Endothelial cell of umbilical vein (primary cell): ENCODE measurements at regions not wholly inside any gene's neighbourhood (a gene's known extent, or its start where the extent isn't known, plus 50 kb on each side); places are given as distances from the start of the nearest gene placed in this dataset.

Experiments
- BruUV-seq: library from RNA; stranded (reverse); fragments of 400-500 nt; replicated peaks from 2 replicates; lab custom pipeline; 2021; lab: Mats Ljungman, UMichigan
- CTCF ChIA-PET: fragments of 300-600, 350-600 bp; sonication (Branson Sonifier 250); formaldehyde crosslinking; loops from one replicate; lab custom pipeline; 2021; ENCODE audit warnings: antibody characterized with exemption, inconsistent platforms; lab: Charles Lee
- POLR2A ChIA-PET: fragments of 300-600, 350-600 bp; sonication (Branson Sonifier 250); formaldehyde crosslinking; loops from one replicate; lab custom pipeline; 2021; ENCODE audit warnings: antibody characterized with exemption, inconsistent platforms; lab: Charles Lee
- DNase-seq: peaks from one replicate; pipeline ENCODE4 v3.0.0-alpha.2; 2011; ENCODE audit warnings: low read depth, low spot score
- FAIRE-seq: peaks from 2 replicates; lab custom pipeline; 2011; peaks lifted over from hg19 to GRCh38; lab: Jason Lieb, UNC
- H2AFZ ChIP-seq: 2 replicates; pipeline ENCODE4 v1.6.0; 2012; ENCODE audit warnings: low read depth, low read length, control low read depth, inconsistent platforms
- H3K27ac ChIP-seq: 2 replicates; pipeline ENCODE4 v1.5.1; 2011; ENCODE audit warnings: low read depth, mild to moderate bottlenecking, control low read depth, low read length, moderate library complexity; ENCODE audit not compliant: insufficient read depth
- H3K27me3 ChIP-seq, 2 experiments: 2 replicates each; pipeline versions ENCODE4 v1.6.0 to v1.6.1; 2011; ENCODE audit warnings: low read length in 2 of 2, mixed read lengths in 1 of 2; ENCODE audit not compliant: control insufficient read depth in 2 of 2, insufficient read depth in 2 of 2
- H3K36me3 ChIP-seq, 2 experiments: 2 replicates in 1 of 2; 3 replicates in 1 of 2; pipeline ENCODE4 v1.5.1; 2011; ENCODE audit warnings: low read length in 2 of 2, mild to moderate bottlenecking in 1 of 2, moderate library complexity in 1 of 2; ENCODE audit not compliant: control insufficient read depth in 2 of 2, insufficient read depth in 2 of 2; ENCODE audit errors: extremely low read depth in 1 of 2
- H3K4me1 ChIP-seq: 3 replicates; pipeline ENCODE4 v1.5.1; 2011; ENCODE audit warnings: mild to moderate bottlenecking, low read length; ENCODE audit not compliant: control insufficient read depth, insufficient read depth; ENCODE audit errors: extremely low read depth
- H3K4me2 ChIP-seq: 2 replicates; pipeline ENCODE4 v1.6.1; 2011; ENCODE audit warnings: low read length, control low read depth, mixed read lengths; ENCODE audit not compliant: insufficient read depth
- H3K4me3 ChIP-seq, 3 experiments: fragments of 200-600 bp in 1 of 3; sonication (generic), shearing (Covaris generic) in 1 of 3; replicated peaks in 1 of 3; 2 replicates each; pipeline ENCODE4 v1.5.1; 2011 to 2016; ENCODE audit warnings: control low read depth in 3 of 3, low read length in 3 of 3, mild to moderate bottlenecking in 2 of 3, inconsistent platforms in 1 of 3, low read depth in 1 of 3, moderate library complexity in 1 of 3; ENCODE audit not compliant: insufficient read depth in 1 of 3
- H3K79me2 ChIP-seq: 2 replicates; pipeline ENCODE4 v1.6.0; 2012; ENCODE audit warnings: low read length, inconsistent platforms; ENCODE audit not compliant: control insufficient read depth, insufficient read depth
- H3K9ac ChIP-seq: replicated peaks from 2 replicates; pipeline ENCODE3; 2011; ENCODE audit warnings: low read length, control low read depth; ENCODE audit not compliant: insufficient read depth; ENCODE audit errors: extremely low read depth
- H3K9me1 ChIP-seq: replicated peaks from 3 replicates; pipeline ENCODE4 v1.6.0; 2011; ENCODE audit warnings: mild to moderate bottlenecking, low read length; ENCODE audit not compliant: control insufficient read depth, insufficient read depth; ENCODE audit errors: extremely low read depth
- H3K9me3 ChIP-seq: replicated peaks from 2 replicates; pipeline ENCODE4 v1.5.1; 2012; ENCODE audit warnings: low read length, inconsistent platforms; ENCODE audit not compliant: control insufficient read depth, insufficient read depth
- H4K20me1 ChIP-seq: replicated peaks from 2 replicates; pipeline ENCODE3; 2011; ENCODE audit warnings: mild to moderate bottlenecking, low read length; ENCODE audit not compliant: control insufficient read depth, insufficient read depth; ENCODE audit errors: extremely low read depth
- EZH2 ChIP-seq: IDR thresholded peaks from 2 replicates; pipeline ENCODE4 v1.6.1; 2012; ENCODE audit warnings: borderline replicate concordance, low read depth, mild to moderate bottlenecking, moderate library complexity, low read length, inconsistent platforms; ENCODE audit not compliant: severe bottlenecking
- FOS ChIP-seq: IDR thresholded peaks from 2 replicates; pipeline ENCODE4 v1.6.1; 2011; ENCODE audit warnings: mild to moderate bottlenecking, low read length, moderate library complexity, borderline replicate concordance; ENCODE audit not compliant: insufficient read depth
- GATA2 ChIP-seq: IDR thresholded peaks from 2 replicates; pipeline ENCODE4 v1.7.0; 2011; ENCODE audit warnings: low read depth, mild to moderate bottlenecking, moderate library complexity, mixed read lengths, low read length; ENCODE audit not compliant: insufficient read length, insufficient read depth
- JUN ChIP-seq: IDR thresholded peaks from 2 replicates; pipeline ENCODE4 v1.6.1; 2011; ENCODE audit warnings: borderline replicate concordance, low read depth; ENCODE audit not compliant: insufficient read length, insufficient read depth
- MYC ChIP-seq: IDR thresholded peaks from one replicate; pipeline ENCODE4 v1.6.1; 2011; ENCODE audit warnings: mild to moderate bottlenecking, low read depth, low read length
- POLR2A ChIP-seq: IDR thresholded peaks from 2 replicates; pipeline ENCODE4 v1.6.1; 2012; ENCODE audit warnings: low read depth, mild to moderate bottlenecking, control low read depth, low read length
- POLR2AphosphoS5 ChIP-seq: IDR thresholded peaks from 2 replicates; pipeline ENCODE4 v1.6.1; 2012; ENCODE audit warnings: low read depth, mild to moderate bottlenecking, control low read depth, low read length, moderate library complexity; ENCODE audit not compliant: insufficient read depth
- dilution Hi-C: fragments of 300-500 bp; cut with MboI; formaldehyde crosslinking; loops from one replicate; pipeline ENCODE4 v1.15.0; 2019; ENCODE audit warnings: low sequenced_read_pairs; ENCODE audit not compliant: extremely low pct_ligation_motif_present
- intact Hi-C: fragments of 100-400 bp; cut with micrococcal nuclease; formaldehyde crosslinking; loops from one replicate; pipeline ENCODE4 v1.10.0; 2022
- TF ChIP-seq, protein P1 (sequence below), 2 donors: IDR thresholded peaks; 1 replicate in 1 of 2; 2 replicates in 1 of 2; pipeline ENCODE4 v1.5.1; 2011; ENCODE audit warnings: low read length in 2 of 2, mild to moderate bottlenecking in 2 of 2, moderate library complexity in 2 of 2, control low read depth in 1 of 2, inconsistent platforms in 1 of 2, low read depth in 1 of 2; ENCODE audit not compliant: insufficient read depth in 1 of 2; ENCODE audit errors: extremely low read depth in 1 of 2
- TF ChIP-seq, protein P2 (sequence below): IDR thresholded peaks from 2 replicates; pipeline ENCODE4 v1.6.1; 2011; ENCODE audit not compliant: insufficient read depth, insufficient read length

DNA sequence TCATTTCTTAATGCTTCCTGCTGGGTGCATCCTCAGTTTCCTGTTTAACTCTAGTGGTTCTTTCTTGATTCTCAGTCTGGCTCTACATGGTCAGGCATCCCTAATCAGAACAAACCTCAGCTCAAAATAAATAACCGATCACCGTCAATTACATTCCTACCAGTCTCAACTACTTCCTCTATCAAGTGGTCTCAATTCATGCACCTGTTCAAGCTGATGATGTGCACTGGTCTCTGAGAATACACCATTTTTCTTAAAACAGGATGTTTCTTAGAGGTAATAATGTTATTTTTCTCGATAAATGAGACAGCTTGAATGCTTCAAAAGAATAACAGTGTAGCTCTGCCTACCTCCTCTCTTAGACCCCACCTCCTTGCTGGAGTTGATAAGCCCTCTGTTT, 420.9 kb downstream of the SOCS6 start:
- no peak overlapping the region for H3K4me3 ChIP-seq
- no peak overlapping the region for H2AFZ ChIP-seq
- ChIA-PET CTCF (interaction anchor here (0.8 kb wide), 1 partner anchor 72 kb away, joined by 3 read pairs; no protein-coding TSS in a partner anchor), POLR2A (no interaction called here)
- H3K27ac ChIP-seq: no peak overlapping the region
- no peaks in the 10 kb centered on the region for H3K36me3 ChIP-seq
- H4K20me1 ChIP-seq: no peaks in the 10 kb centered on the region
- TF ChIP-seq GATA2 (no peak), POLR2A (no peak), EZH2 (no peak), POLR2AphosphoS5 (no peak), MYC (no peak), FOS (no peak), JUN (no peak)
- TF ChIP-seq, protein P1, sequence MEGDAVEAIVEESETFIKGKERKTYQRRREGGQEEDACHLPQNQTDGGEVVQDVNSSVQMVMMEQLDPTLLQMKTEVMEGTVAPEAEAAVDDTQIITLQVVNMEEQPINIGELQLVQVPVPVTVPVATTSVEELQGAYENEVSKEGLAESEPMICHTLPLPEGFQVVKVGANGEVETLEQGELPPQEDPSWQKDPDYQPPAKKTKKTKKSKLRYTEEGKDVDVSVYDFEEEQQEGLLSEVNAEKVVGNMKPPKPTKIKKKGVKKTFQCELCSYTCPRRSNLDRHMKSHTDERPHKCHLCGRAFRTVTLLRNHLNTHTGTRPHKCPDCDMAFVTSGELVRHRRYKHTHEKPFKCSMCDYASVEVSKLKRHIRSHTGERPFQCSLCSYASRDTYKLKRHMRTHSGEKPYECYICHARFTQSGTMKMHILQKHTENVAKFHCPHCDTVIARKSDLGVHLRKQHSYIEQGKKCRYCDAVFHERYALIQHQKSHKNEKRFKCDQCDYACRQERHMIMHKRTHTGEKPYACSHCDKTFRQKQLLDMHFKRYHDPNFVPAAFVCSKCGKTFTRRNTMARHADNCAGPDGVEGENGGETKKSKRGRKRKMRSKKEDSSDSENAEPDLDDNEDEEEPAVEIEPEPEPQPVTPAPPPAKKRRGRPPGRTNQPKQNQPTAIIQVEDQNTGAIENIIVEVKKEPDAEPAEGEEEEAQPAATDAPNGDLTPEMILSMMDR (IDR thresholded peaks at IDR 0.05; ENCODE audit: extremely low read depth in 1 of 2, insufficient read depth in 1 of 2, low read depth in 1 of 2, low read length in 2 of 2): no peak
- TF ChIP-seq, protein P2, sequence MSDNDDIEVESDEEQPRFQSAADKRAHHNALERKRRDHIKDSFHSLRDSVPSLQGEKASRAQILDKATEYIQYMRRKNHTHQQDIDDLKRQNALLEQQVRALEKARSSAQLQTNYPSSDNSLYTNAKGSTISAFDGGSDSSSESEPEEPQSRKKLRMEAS: no peak
- intact Hi-C loops: no loop called here
- no peaks in the 10 kb centered on the region for H3K79me2 ChIP-seq
- FAIRE-seq (no peak), DNase-seq (no peak)
- H3K9me1 ChIP-seq: no peaks in the 10 kb centered on the region
- BruUV-seq: no TSS peak
- no peaks in the 10 kb centered on the region for H3K27me3 ChIP-seq
- no peaks in the 10 kb centered on the region for H3K4me1 ChIP-seq
- H3K9ac ChIP-seq: no peak overlapping the region
- dilution Hi-C loops: no loop called here
- H3K9me3 ChIP-seq: no peaks in the 10 kb centered on the region
- H3K4me2 ChIP-seq: no peak overlapping the region
